Dendritic cell treated with granulocyte-macrophage colony-stimulating factor and Interleukin-4, amounts not matched to agents 40 ng/mL and 50 ng/mL, for 4 days (primary cell): ENCODE measurements at regions not wholly inside any gene's neighbourhood (a gene's known extent, or its start where the extent isn't known, plus 50 kb on each side); places are given as distances from the start of the nearest gene placed in this dataset.

Experiments
- H3K27ac Mint-ChIP-seq: one replicate; pipeline ENCODE4 v1.8.0; 2022; ENCODE audit warnings: mild to moderate bottlenecking, mixed read lengths
- H3K27me3 Mint-ChIP-seq: one replicate; pipeline ENCODE4 v1.8.0; 2022; ENCODE audit warnings: mild to moderate bottlenecking, mixed read lengths
- H3K36me3 Mint-ChIP-seq: one replicate; pipeline ENCODE4 v1.8.0; 2022; ENCODE audit warnings: low read depth, mixed read lengths
- H3K4me1 Mint-ChIP-seq: one replicate; pipeline ENCODE4 v1.8.0; 2022; ENCODE audit warnings: low read depth, mixed read lengths
- H3K4me3 Mint-ChIP-seq: one replicate; pipeline ENCODE4 v1.8.0; 2022; ENCODE audit warnings: mild to moderate bottlenecking, moderate library complexity, mixed read lengths
- H3K9me3 Mint-ChIP-seq: one replicate; pipeline ENCODE4 v1.8.0; 2022; ENCODE audit warnings: mixed read lengths
- intact Hi-C: fragments of 100-400 bp; cut with micrococcal nuclease; formaldehyde crosslinking; loops from one replicate; pipeline ENCODE4 v1.15.0; 2022

GRCh38 chr15:95303713-95304112 lies 1026.8 kb upstream of the NR2F2 start:
- peaks cover under 1% of the 10 kb centered on the region for H3K27me3 Mint-ChIP-seq
- H3K9me3 Mint-ChIP-seq, result no peaks in the 10 kb centered on the region
- no peak overlapping the region for H3K27ac Mint-ChIP-seq
- intact Hi-C loops, result no loop called here
- no peak overlapping the region for H3K4me3 Mint-ChIP-seq
- no peaks in the 10 kb centered on the region for H3K36me3 Mint-ChIP-seq
- no peaks in the 10 kb centered on the region for H3K4me1 Mint-ChIP-seq

GRCh38 chr15:95304151-95304946 lies 1026.2 kb upstream of the NR2F2 start:
- intact Hi-C loops, result no loop called here
- no peaks in the 10 kb centered on the region for H3K9me3 Mint-ChIP-seq
- H3K36me3 Mint-ChIP-seq, result no peaks in the 10 kb centered on the region

GRCh38 chr15:95304947-95305400 lies 1025.5 kb upstream of the NR2F2 start:
- intact Hi-C loops, result no loop called here
- no peaks in the 10 kb centered on the region for H3K4me1 Mint-ChIP-seq
- no peaks in the 10 kb centered on the region for H3K36me3 Mint-ChIP-seq
- no peak overlapping the region for H3K4me3 Mint-ChIP-seq
- no peaks in the 10 kb centered on the region for H3K27me3 Mint-ChIP-seq
- H3K9me3 Mint-ChIP-seq, result no peaks in the 10 kb centered on the region
- no peak overlapping the region for H3K27ac Mint-ChIP-seq

More at GRCh38 chr15:95304151-95304946, 1026.2 kb upstream of the NR2F2 start:
- H3K27ac Mint-ChIP-seq, result no peak overlapping the region
- H3K4me3 Mint-ChIP-seq, result no peak overlapping the region
- no peaks in the 10 kb centered on the region for H3K4me1 Mint-ChIP-seq
- H3K27me3 Mint-ChIP-seq, result no peaks in the 10 kb centered on the region

DNA sequence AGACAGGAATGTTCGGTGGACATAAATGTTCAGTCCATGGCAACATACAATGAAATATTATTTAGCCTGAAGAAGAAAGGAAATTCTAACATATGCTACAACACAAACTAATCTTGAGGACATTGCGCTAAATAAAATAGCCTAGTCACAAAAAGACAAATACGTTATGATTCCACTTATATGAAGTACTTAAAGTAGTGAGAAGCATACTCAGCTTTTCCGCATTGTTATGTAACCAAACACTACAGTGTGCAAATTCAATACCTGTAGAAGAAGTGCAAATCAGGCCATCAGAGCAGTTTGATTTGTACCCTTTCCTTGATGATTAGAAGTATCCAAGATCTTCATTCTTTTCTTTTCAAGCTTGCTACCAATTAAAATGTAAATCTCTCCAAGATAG lies 1023.4 kb upstream of the NR2F2 start:
- H3K27me3 Mint-ChIP-seq, result no peaks in the 10 kb centered on the region
- H3K27ac Mint-ChIP-seq, result no peak overlapping the region
- no peak overlapping the region for H3K4me3 Mint-ChIP-seq
- intact Hi-C loops, result no loop called here
- no peaks in the 10 kb centered on the region for H3K4me1 Mint-ChIP-seq
- no peaks in the 10 kb centered on the region for H3K9me3 Mint-ChIP-seq
- no peaks in the 10 kb centered on the region for H3K36me3 Mint-ChIP-seq

DNA sequence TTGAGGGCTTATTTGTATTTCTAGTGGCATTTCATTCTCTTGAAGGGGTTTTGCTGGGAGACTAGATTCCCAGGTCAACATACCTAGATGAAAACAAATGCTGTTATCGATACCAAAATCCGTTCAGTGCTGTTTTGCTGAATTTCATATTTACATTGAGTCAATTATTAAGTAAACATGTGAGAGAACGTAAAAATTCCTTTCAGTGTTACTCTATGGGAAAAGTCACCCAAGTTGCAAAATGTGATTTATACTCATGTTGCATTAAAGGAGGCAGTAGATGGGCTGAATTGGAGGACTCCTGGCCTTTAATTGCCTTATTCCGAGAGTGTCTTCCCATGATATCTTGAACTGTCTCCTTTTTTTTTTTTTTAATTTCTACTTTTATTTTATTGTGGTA lies 1011.3 kb upstream of the NR2F2 start:
- no peaks in the 10 kb centered on the region for H3K36me3 Mint-ChIP-seq
- intact Hi-C loops, result no loop called here
- H3K4me1 Mint-ChIP-seq, result no peaks in the 10 kb centered on the region
- H3K27ac Mint-ChIP-seq, result no peak overlapping the region
- no peaks in the 10 kb centered on the region for H3K9me3 Mint-ChIP-seq
- no peaks in the 10 kb centered on the region for H3K27me3 Mint-ChIP-seq
- H3K4me3 Mint-ChIP-seq, result no peak overlapping the region

DNA sequence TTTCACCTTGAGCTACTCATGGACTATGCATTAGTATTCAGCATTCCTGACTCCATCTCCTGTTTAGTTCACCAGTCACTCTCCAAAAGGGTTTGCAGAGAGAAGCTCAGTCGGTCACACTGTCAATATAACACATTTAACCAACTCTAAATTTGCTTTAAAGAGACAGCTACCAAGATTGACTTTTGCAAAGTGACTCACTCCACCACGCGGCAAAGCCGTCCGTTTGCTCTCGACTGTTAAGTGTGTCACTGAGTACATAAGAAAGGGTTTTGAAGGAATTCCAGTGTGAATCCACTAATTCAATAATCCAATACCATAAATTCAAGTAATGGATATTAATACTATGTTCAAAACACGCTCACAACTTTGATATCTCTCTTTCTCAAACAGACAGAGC lies 1006.7 kb upstream of the NR2F2 start:
- Mint-ChIP-seq H3K36me3 (no peaks in the 10 kb centered on the region), H3K4me3 (no peak overlapping the region), H3K4me1 (no peaks in the 10 kb centered on the region), H3K27ac (no peak overlapping the region), H3K27me3 (peaks cover 19% of the 10 kb centered on the region), H3K9me3 (no peaks in the 10 kb centered on the region)
- intact Hi-C loops, result no loop called here

- Mint-ChIP-seq H3K9me3 (no peaks in the 10 kb centered on the region), H3K27ac (no peak overlapping the region), H3K36me3 (no peaks in the 10 kb centered on the region), H3K4me3 (no peak overlapping the region), H3K4me1 (no peaks in the 10 kb centered on the region), H3K27me3 (peaks cover 19% of the 10 kb centered on the region)
- intact Hi-C loops, result no loop called here
Observed at GRCh38 chr15:95324656-95325055, 1005.8 kb upstream of the NR2F2 start.

DNA sequence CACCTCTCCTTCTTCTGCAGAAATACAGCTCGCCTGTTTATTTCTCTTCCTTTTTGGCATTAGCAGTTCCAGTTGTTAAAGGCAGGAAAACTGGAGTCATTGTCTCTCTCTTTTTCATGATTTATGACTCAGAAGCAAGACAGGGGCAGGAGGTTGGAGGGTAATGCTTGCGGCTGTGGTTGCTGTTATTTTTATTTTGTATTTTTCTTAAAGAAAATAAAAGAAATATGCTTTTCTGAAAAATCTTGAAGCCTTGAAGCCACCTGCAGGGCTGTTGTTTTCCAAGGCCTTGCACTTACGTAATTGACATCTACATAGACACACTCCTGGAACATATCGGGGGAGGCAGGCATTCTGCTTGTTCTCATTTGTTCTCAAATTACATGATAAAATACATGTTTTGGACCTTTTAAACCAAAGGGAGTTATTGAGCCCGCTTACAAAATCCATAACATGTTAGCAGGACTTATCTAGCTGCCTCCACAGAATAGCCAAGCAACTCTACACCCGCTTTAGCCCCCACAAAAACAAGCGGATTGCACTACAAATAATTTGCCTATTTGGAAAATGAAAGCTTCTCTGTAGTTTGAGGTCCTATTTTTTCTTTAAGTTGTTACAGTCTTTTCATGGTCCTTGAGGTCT lies 1004.6 kb upstream of the NR2F2 start:
- H3K9me3 Mint-ChIP-seq, result no peaks in the 10 kb centered on the region
- H3K27me3 Mint-ChIP-seq, result peaks cover 19% of the 10 kb centered on the region

GRCh38 chr15:95326431-95327182 lies 1003.9 kb upstream of the NR2F2 start:
- intact Hi-C loops, result no loop called here
- Mint-ChIP-seq H3K27ac (no peak overlapping the region), H3K9me3 (no peaks in the 10 kb centered on the region), H3K27me3 (peaks cover 19% of the 10 kb centered on the region), H3K36me3 (no peaks in the 10 kb centered on the region), H3K4me1 (no peaks in the 10 kb centered on the region), H3K4me3 (no peak overlapping the region)

More for the DNA sequence above, 1004.6 kb upstream of the NR2F2 start:
- Mint-ChIP-seq H3K4me1 (no peaks in the 10 kb centered on the region), H3K27ac (no peak overlapping the region), H3K36me3 (no peaks in the 10 kb centered on the region), H3K4me3 (no peak overlapping the region)
- intact Hi-C loops, result no loop called here

DNA sequence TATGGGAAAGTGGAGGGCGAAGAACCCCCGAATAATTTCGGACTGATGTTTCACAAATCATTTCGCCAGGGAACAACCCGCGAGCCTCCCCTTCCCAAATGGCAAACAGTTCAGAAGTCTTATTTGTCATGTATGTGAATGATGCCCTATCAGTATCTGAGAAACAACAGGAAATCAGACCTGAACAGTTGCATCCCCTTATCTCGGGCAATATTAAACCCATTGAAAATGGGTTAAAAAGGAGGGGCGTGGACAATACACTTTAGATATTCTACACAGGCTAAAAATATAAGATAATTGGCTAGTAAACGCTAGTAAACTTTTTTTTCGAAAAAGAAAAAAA lies 1003.3 kb upstream of the NR2F2 start:
- H3K4me1 Mint-ChIP-seq, result no peaks in the 10 kb centered on the region
- intact Hi-C loops, result no loop called here
- H3K27ac Mint-ChIP-seq, result no peak overlapping the region
- H3K4me3 Mint-ChIP-seq, result no peak overlapping the region
- no peaks in the 10 kb centered on the region for H3K9me3 Mint-ChIP-seq
- peaks cover 19% of the 10 kb centered on the region for H3K27me3 Mint-ChIP-seq
- H3K36me3 Mint-ChIP-seq, result no peaks in the 10 kb centered on the region

GRCh38 chr15:95327661-95328060 lies 1002.8 kb upstream of the NR2F2 start:
- intact Hi-C loops, result no loop called here
- no peaks in the 10 kb centered on the region for H3K4me1 Mint-ChIP-seq
- H3K9me3 Mint-ChIP-seq, result no peaks in the 10 kb centered on the region
- H3K36me3 Mint-ChIP-seq, result no peaks in the 10 kb centered on the region
- no peak overlapping the region for H3K4me3 Mint-ChIP-seq
- no peak overlapping the region for H3K27ac Mint-ChIP-seq
- H3K27me3 Mint-ChIP-seq, result peaks cover 19% of the 10 kb centered on the region

DNA sequence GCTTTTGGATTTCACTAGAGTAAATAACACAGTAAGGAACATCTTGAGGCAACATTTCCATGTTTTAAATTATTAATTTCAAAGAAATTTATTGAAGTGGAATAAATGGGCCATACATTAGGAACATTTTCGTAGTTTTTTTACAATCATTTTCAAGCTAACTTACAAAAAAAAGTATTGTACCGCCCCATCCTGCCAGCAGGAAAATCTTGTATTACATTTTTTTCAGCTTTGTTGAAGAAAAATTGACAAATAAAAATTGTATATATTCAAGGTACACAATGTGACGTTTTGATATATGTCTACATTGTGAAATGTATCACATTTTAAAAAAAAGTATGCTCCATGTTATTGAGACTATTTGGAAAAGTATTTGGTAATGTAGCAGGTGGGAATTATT lies 1001.9 kb upstream of the NR2F2 start:
- intact Hi-C loops, result no loop called here

DNA sequence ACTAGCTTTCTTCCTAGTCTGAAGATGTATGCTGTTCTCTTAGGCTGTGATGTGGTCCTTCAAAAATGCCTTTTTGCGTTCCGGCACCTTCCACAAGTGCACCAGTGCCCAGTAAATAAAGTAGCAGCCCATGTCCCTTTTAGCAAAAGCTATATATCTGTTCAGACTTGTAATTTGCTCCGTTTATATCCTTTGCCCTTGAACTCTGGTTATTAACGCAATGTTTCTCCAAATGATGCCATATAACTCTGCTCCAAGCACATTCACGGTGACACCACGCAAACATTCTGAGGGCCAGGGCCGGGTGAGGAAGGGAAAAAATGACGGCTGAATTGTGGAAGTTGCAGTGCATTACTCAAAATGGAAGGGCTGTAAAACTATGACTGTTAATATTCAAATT lies 1001.1 kb upstream of the NR2F2 start:
- Mint-ChIP-seq H3K4me1 (no peaks in the 10 kb centered on the region), H3K27me3 (peaks cover 19% of the 10 kb centered on the region), H3K9me3 (no peaks in the 10 kb centered on the region), H3K36me3 (no peaks in the 10 kb centered on the region), H3K4me3 (no peak overlapping the region), H3K27ac (no peak overlapping the region)
- intact Hi-C loops, result no loop called here

More for the DNA sequence above, 1001.9 kb upstream of the NR2F2 start:
- peaks cover 19% of the 10 kb centered on the region for H3K27me3 Mint-ChIP-seq
- no peak overlapping the region for H3K27ac Mint-ChIP-seq
- no peaks in the 10 kb centered on the region for H3K36me3 Mint-ChIP-seq
- no peaks in the 10 kb centered on the region for H3K4me1 Mint-ChIP-seq
- no peaks in the 10 kb centered on the region for H3K9me3 Mint-ChIP-seq
- no peak overlapping the region for H3K4me3 Mint-ChIP-seq

GRCh38 chr15:95341686-95342085 lies 988.8 kb upstream of the NR2F2 start:
- intact Hi-C loops, result no loop called here
- Mint-ChIP-seq H3K36me3 (no peaks in the 10 kb centered on the region), H3K4me1 (no peaks in the 10 kb centered on the region), H3K9me3 (no peaks in the 10 kb centered on the region), H3K27ac (no peak overlapping the region), H3K4me3 (no peak overlapping the region), H3K27me3 (no peaks in the 10 kb centered on the region)
